IPS DF 19.7 (cell line): ENCODE measurements at regions not wholly inside any gene's neighbourhood (a gene's known extent, or its start where the extent isn't known, plus 50 kb on each side); places are given as distances from the start of the nearest gene placed in this dataset.

Experiments used
- DNase-seq: peaks from one replicate; pipeline ENCODE4 v3.0.0-alpha.2; 2013; ENCODE audit warnings: low read depth, low spot score

GRCh38 chr4:59068722-59069418, 1958.7 kb upstream of the IGFBP7 start:
- no peak for DNase-seq

GRCh38 chr4:59086410-59086809, 1976.2 kb upstream of the IGFBP7 start:
- DNase-seq = no peak

- no peak for DNase-seq
Measured at GRCh38 chr4:59091146-59092142, 1981.3 kb upstream of the IGFBP7 start.

- DNase-seq = peak; percentile 25
Measured at GRCh38 chr4:59094505-59094904, 1984.3 kb upstream of the IGFBP7 start.

GRCh38 chr4:59102311-59102710, 1992.1 kb upstream of the IGFBP7 start:
- no peak for DNase-seq

GRCh38 chr4:59120287-59120814, 2010.2 kb upstream of the IGFBP7 start:
- no peak for DNase-seq

- DNase-seq = no peak
Measured at GRCh38 chr4:59122626-59123025, 2012.4 kb upstream of the IGFBP7 start.

GRCh38 chr4:59126159-59126558, 2016.0 kb upstream of the IGFBP7 start:
- no peak for DNase-seq

- DNase-seq = no peak
Measured at GRCh38 chr4:59127006-59127405, 2016.8 kb upstream of the IGFBP7 start.

- DNase-seq = no peak
Measured at GRCh38 chr4:59127743-59128142, 2017.6 kb upstream of the IGFBP7 start.

- DNase-seq = no peak
Measured at GRCh38 chr4:59135248-59135985, 2025.2 kb upstream of the IGFBP7 start.

- DNase-seq = no peak
Measured at GRCh38 chr4:59161249-59161648, 2038.9 kb upstream of the ADGRL3 start.

- no peak for DNase-seq
Measured at GRCh38 chr4:59175617-59176016, 2024.5 kb upstream of the ADGRL3 start.

GRCh38 chr4:59179372-59179771, 2020.8 kb upstream of the ADGRL3 start:
- no peak for DNase-seq

GRCh38 chr4:59180161-59180560, 2020.0 kb upstream of the ADGRL3 start:
- DNase-seq = no peak

- DNase-seq = no peak
Measured at GRCh38 chr4:59180969-59181368, 2019.2 kb upstream of the ADGRL3 start.

- no peak for DNase-seq
Measured at GRCh38 chr4:59195839-59196238, 2004.3 kb upstream of the ADGRL3 start.

GRCh38 chr4:59200992-59201391, 1999.1 kb upstream of the ADGRL3 start:
- DNase-seq = no peak

GRCh38 chr4:59217910-59218631, 1982.1 kb upstream of the ADGRL3 start:
- DNase-seq = no peak

- no peak for DNase-seq
Measured at GRCh38 chr4:59222221-59222620, 1977.9 kb upstream of the ADGRL3 start.

- DNase-seq = no peak
Measured at GRCh38 chr4:59223292-59223941, 1976.7 kb upstream of the ADGRL3 start.
